Ureter (tissue), 1 donor: ENCODE measurements at regions not wholly inside any gene's neighbourhood (a gene's known extent, or its start where the extent isn't known, plus 50 kb on each side); places are given as distances from the start of the nearest gene placed in this dataset.
"Not testable (repeated sequence)": the region's sequence is repeated elsewhere in the genome, so short reads cannot be mapped to it uniquely, and the experiment has no call there.

Experiments used
- DNase-seq: peaks from one replicate; pipeline ENCODE4 v3.0.0-alpha.2; 2020; ENCODE audit warnings: low spot score
- donor health status: DM: yes; HTN: yes; CAD: no.

DNA sequence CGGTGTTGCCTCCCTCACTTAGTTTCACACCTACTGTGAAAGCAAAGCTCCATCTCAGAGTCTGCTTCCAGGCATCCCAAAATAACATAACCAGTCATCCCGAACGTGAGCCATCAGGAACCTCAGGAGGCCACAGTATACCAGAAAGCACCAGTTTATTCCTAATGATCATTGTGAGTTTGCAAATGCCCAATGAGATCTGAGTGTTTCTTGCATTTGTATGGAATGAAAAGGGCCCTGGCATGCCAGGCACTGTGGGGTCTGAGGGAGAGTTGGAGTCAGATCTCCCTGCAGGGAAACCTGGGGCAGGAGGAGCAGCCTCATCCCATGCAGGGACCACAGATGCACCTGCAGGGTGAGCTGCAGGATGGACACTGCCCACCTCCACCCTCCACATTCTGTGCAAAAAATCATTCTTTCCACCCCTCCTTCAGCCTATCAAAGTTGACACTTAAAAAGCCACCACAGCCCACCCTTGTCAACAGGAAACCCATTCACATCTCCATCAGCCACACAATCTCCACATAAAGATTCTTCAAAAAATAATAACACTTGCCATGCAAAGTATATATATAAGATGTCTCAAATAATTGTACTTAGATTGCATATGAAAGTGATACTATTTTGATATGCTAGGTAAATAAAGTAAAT, 112.3 kb downstream of the GGTLC2 start:
- not testable (repeated sequence) for DNase-seq

DNA sequence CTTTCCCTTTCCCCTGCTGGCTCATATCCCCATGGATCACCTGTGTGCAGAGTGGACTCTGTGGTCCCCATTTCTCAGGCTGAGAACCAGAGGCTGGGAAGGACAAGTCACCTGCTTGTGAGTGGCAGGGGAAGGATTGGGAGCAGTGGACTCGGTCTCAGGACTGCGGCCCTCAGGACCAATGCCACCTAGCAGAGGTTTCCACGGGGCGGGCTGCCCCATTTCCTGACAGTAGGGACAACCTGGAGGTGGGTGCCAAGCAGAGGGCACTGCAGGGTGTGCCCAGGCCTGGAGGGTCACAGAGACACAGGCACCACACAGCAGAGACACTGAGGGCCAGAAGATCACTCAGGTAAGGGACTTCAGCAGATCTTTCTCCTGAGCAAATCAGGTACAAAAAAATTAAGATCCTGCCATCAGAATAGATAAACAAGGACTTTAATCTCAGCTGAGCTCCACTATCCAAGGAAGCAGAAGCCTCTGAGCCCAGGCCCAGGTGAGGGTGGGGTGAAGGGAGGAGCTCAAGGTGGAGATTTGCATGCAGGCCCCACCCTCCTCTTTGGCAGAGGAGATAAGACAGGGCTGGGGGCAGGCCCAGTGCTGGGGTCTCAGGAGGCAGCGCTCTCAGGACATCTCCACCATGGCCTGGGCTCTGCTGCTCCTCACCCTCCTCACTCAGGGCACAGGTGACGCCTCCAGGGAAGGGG, 113.8 kb downstream of the GGTLC2 start:
- DNase-seq = not testable (repeated sequence)

DNA sequence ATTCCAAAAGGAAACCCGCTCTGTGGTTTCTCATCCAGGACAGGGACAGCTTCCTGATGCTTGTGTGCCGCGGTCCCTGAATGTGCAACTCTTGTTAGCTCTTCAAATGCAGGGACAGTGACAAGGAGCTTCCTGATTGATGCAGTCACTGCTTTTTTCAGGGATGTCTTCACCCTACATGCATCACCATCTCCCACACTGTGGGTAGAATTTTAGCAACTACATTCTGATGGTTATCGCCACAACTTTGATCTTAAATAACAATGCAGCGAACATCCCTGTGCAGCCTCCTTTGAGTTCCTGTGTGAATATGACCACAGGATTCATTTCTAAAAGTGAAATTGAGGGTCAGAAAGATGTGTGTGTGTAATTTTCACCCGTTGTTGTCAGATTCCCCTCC, 115.0 kb downstream of the GGTLC2 start:
- no peak for DNase-seq

DNA sequence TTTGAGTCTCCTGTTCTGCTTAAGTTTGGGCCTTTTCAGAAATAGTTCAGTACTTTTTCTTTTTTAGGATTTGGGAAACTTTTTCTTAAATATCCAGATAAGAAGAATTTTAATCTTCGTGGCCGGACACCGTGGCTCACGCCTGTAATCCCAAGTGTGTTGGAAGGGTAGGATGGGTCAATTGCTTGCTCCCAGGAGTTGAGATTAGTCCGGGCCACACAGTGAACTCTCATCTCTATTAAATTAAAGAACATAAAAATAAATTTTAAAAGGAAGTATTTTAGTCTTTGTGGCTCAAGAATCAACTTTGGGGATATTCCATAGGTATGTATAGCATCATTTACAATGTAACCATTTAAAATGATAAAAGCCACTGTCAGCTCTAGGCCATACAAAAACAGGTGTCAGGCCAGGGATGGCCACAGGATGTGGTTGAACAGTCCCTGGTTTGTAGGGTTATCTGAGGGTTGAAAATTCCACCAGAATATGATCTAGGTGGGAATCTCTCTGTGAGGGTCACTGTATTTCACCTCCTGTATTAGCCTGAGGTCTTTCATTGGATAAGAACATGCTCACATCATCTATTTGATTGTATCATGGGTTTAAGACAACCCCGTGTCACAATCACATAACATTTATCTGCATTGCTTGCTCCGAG, 115.6 kb downstream of the GGTLC2 start:
- no peak for DNase-seq

DNA sequence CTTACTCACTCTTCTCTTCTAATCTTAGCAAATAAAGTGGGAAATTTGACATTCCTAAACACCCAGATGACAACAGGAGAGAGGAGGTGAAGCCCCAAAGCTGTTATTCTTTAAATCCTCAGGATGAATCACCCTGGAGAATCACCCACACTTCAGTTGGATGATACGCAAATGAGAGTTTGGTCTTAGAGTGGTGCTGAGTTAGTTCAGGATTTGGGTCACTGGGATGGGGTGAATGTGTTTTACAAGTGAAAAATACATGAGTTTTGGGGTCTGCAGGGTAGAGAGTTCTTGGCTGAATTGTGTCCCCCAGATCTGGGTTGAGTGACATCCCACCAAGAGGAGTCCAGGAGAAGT, 117.2 kb downstream of the GGTLC2 start:
- no peak for DNase-seq

DNA sequence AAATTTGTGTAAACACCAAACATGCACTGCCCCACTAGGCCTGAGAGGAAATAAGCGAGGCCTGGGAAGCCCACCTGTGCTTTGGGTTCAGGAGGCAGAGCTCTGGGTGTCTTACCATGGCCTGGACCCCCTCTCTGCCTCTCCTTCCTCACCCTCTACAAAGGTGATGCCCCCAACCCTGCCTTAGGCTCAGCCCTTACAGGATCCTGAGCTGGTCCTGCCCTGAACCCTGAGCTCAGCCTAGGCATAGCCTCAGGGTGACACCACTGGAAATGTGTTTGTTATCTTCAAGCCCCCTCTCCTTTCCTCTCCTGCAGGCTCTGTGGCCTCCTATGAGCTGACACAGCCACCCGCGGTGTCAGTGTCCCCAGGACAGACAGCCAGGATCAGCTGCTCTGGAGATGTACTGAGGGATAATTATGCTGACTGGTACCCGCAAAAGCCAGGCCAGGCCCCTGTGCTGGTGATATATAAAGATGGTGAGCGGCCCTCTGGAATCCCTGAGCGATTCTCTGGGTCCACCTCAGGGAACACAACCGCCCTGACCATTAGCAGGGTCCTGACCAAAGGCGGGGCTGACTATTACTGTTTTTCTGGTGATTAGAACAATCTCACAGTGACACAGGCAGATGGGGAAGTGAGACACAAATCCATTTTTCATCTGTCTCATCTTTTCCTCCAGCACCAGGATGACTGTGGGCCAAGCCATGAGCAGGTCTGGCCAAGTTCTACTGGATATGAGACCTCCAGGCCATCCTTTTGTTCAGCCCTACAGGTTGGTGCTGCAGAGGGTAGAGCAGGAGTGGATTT, 117.8 kb downstream of the GGTLC2 start:
- DNase-seq = no peak

DNA sequence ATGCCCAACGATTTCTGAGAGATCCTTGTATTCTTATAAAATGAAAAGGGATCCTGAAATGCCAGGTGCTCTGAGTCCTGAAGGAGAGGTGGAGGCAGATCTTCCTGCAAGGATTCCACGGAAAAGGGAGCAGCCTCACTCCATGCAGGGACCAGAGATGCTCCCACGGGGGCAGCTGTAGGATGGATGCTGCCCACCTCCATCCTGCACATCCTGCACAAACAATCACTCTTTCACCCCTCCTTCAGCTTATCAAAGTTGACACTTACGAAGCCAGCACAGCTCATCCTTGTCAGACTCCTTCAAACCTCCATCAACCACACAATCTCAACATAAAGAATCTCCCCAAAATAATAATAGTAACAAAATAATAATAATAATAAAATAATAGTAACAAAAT, 119.1 kb downstream of the GGTLC2 start:
- no peak for DNase-seq

DNA sequence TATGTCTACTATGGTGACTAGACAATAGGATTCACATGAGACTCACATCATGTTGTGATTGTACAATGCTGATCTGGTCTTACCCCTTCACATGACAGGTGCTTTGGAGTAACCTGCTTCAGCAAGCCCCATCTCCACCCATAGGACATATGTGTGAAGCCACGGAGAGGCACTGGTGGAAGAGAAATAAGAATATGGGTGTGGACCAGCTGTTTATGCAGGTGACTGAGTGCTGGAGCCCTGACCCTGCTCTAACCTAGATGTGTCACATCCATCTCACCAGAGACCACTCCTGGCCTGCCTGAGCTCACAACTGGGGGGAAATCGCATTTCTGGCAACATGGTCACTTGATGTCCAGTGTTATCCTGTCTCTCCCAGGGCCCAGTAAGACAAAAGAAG, 119.7 kb downstream of the GGTLC2 start:
- no peak for DNase-seq

DNA sequence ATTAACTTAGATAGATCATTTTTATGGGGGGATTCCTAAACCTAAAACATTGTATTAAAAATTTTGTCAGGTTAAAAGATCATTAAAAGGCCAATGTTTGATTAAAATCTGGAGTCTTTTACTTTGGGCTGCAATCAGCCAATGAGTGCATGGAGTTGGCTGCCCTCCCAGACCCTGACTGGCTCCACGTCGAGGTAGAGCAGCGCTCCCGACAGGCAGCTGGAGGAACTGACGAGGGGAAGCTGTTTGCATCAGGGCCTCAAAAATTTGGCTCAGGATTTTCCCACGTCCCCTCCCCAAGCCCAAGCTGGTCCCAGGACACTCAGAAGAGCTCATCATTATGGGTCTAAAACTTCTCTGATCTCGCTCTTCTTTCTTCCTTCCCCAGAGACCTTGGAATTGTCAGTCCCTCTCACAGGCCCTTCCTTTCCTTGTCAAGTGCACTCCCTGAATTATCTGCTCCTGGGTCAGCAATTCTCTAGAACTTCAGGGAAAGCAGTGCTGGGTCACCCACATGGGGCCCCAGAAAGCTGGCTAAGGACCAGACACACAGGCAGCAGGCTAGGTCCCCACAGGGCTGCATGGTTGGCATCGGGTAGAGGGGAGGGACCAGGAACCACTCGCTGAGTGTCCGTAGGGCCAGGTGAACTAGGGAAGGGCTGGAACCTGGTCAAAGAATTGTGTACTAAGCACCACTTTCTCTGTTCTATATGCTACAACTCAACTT, 119.6 kb upstream of the IGLL5 start:
- DNase-seq = peak; percentile 22

DNA sequence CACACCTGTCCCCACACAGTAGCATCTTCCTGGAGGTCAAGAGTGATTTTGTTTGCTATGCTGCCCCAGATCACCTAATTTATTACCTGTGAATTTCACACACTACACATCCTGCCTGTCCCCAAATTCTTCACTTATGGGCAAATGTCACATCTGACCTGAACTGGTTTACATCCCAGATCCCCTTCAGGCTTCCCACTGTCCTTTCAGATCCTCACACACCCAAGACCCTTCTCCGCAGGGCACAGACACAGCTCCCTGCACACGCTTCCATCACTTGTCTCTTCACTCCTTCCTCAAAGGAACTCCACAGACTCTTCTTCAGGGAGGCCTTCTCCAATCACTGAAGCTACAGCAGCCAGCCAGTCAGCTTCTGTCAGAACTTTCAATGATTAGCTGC, 118.7 kb upstream of the IGLL5 start:
- DNase-seq = no peak

DNA sequence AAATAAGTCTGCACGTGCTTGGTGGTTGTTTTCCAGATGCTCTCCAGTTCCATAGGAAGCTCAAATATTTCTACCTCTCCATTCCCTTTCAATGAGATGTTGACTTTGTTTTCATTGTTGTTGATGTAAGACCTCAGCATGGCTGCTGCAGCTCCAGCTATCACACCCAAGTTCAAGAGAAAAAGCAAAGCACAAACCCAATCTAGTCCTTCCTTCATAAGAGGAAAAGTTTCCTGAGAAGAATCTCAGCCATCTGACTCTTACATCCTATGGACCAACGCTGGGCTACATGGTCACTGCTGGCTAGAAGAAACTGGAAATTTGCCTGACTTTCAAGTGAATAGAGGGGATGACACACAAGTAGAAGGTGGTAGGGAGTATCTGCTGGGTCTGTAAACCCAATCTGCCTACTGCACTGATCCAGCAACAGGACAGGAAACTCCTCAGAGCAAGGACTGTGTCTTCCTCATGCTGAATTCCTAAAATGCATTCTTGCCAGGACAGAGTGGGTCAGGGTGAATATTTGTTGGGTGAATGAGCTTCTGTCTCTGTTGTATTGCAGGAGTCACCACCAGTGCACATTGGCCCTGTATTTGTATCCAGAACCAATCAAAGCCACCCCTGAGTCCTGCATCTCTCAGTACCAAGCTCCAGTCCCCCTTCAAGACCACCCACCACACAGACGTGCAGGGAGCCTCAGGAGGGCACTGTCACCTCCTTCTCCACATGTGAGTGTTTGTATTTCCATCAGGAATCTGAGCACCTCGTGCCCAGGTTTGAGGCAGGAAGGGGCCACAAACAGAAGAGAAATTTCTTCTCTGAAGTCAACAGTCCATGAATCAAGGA, 118.0 kb upstream of the IGLL5 start:
- no peak for DNase-seq

DNA sequence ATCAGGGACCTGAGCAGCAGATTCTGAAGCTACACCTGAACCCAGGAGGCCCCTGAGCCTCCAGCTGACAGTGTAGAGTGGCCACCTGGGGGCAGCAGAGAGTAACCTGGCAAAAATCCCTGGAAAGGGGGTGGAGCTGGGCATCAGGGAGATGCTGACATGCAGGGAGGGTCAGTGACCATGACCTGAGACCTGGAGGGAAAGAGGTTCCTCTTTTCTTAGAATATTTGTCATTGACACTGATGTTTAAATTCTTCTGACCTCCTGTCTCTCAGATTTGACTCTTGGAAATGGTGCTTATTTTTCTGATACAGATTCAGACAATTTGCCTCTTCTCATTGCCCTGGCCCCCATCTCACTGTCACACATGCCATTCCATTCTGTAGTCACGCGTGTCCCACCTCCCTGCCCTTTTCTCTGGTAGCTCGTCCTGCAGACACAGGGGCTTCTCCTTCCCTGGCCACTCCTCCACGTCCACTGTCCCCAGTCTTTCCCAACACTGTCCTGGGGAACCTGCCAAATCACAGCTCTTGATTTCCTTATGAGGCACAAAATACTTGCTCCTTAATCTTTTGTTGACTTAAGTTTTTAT, 117.2 kb upstream of the IGLL5 start:
- DNase-seq = no peak

DNA sequence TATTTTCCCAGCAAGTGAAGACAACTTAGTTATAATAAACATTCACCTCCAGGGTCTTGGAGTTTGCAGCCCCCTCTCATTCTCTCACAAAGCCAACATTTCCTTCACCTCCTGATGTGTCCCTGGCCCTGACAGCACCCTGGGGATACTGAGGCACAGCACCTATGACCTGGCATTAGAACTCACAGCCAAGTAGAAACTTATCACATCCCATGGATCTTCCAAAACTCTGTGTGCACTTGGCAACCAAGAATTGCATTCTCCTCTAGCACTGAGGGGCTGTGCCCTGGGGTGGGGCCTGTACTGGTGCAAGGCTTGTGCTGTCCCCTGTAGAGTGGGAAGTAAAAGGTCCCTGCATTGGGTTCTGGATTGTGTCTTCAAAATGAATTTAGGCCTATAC, 116.7 kb upstream of the IGLL5 start:
- no peak for DNase-seq

DNA sequence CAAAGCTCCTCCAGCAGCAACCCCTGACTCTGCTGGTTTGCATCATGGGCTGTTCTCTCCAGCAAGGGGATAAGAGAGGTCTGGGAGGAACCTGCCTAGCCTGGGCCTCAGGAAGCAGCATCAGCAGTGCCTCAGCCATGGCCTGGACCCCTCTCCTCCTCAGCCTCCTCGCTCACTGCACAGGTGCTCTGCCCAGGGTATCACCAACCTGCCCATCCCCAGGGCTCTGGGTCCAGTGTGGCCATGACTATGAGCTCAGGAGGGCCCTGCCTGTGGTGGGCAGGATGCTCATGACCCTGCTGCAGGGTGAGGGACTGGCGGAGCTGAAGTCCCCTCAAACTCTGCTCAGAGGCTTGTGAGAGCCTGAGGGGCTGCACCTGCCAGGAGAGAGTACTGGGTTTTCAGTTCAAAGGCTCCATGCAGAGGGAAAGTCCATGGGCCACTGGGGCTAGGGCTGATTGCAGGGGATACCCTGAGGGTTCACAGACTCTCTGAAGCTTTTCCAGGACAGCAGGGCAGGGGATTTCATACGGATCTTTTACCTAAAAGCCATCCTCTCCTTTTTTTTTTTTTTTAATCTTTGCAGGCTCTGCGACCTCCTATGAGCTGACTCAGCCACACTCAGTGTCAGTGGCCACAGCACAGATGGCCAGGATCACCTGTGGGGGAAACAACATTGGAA, 115.8 kb upstream of the IGLL5 start:
- no peak for DNase-seq

DNA sequence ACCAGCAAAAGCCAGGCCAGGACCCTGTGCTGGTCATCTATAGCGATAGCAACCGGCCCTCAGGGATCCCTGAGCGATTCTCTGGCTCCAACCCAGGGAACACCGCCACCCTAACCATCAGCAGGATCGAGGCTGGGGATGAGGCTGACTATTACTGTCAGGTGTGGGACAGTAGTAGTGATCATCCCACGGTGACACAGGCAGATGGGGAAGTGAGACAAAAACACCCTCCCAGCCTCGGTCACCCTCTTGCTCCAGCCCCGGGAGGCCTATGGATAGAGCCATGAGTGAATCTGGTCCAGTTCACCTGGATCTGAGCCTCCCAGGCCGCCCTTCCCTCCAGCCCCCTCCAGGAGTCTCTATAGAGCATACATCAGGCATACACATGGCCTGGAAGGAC, 115.2 kb upstream of the IGLL5 start:
- DNase-seq = no peak

DNA sequence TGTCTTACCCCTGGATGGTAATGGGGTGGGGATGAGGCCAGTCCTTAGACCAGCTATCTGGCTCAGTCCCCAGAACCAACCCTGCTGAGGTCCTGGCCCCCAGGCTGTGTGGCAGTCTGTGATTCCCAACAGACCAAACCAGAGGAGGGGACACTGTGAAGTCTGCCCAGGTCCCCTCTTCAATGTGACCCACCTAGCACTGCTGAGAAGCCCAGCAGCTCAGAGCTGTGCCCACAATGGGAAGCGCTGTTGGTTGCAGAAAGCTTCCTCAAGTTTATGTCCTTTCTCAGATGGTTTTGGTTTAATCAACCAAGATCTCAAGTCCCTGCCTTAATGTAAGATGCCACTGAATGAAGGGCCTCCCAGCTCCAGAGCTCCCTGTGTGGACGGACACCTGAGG, 114.7 kb upstream of the IGLL5 start:
- no peak for DNase-seq

DNA sequence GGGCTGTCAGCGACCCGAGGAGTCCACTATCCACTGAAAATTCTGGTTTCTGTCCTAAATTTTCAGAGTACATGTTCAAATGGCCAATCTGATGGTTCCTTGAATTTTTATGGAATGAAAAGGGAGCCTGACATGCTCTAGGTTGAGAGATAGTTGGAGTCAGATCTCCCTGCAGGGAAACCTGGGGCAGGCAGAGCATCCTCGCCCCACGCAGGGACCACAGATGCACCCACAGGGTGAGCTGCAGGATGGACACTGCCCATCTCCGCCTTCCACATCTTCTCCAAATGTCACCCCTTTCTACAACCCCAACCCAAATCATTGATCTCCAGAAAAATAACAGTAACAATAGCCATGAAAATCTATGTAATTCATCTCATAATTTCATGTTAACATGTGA, 114.2 kb upstream of the IGLL5 start:
- DNase-seq = no peak

DNA sequence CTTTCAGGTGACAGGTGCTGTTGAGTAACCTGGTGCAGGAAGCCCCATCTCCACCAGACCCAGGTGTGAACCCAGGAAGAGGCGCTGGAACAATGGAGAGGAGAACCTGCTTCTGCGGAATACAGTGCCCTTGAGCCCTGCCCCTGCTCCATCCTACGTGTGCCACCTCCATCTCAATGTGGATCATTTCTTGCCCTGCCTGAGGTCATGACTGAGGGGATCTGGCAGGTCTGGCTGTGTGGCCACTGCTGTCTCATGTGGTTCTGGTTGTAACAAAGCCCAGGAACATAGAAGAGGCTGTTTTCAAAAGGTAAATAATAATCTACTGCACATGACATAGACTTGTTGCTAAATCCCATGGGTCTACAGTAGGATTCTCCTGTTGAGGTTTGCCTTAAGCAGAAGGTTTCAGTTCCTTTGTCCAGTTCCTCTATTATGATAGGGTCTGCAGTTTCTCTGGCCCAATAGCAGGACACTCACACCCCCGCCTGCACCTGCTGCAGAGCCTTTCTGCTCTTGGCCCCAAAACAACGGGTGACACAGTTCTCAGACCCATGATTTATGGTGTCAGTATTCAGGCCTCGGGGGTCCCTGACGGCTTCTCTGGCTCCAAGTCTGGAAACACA, 113.5 kb upstream of the IGLL5 start:
- DNase-seq = no peak

DNA sequence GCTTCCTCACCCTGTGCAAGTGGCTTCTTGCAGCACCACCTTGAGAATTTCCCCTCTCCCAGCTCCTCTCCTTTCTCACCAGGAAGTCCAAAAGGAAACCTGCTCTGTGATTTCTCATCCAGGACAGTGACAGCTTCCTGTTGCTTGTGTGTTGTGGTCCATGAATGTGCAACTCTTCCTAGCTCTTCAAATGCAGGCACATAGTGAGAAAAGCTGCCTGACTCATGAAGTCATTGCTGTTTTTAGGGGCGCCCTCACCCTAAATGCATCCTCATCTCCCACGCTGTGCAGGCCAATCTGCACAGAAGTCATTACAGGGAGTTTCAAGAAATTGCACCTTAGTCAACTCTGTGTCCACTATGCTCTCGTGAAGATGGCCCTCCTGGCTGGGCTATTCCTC, 112.9 kb upstream of the IGLL5 start:
- not testable (repeated sequence) for DNase-seq
